Panc1 (cell line): ENCODE measurements at regions not wholly inside any gene's neighbourhood (a gene's known extent, or its start where the extent isn't known, plus 50 kb on each side); places are given as distances from the start of the nearest gene placed in this dataset.

Experiments
- ATAC-seq: fragments of 200-7000 bp; cut with Tn5 transposase; 2 replicates; pipeline ENCODE4 v1.9.1; 2020; ENCODE audit warnings: mild to moderate bottlenecking, moderate library complexity
- BruUV-seq: library from RNA; stranded (reverse); fragments of 400-500 nt; replicated peaks from 2 replicates; lab custom pipeline; 2021; lab: Mats Ljungman, UMichigan
- CTCF ChIA-PET: fragments of 300-600 bp; sonication (Branson Sonifier 250); formaldehyde crosslinking; loops from one replicate; lab custom pipeline; 2022; ENCODE audit warnings: antibody characterized with exemption; lab: Charles Lee
- POLR2A ChIA-PET: fragments of 300-600 bp; sonication (Branson Sonifier 250); formaldehyde crosslinking; loops from one replicate; lab custom pipeline; 2022; ENCODE audit warnings: antibody characterized with exemption; lab: Charles Lee
- DNase-seq: peaks from one replicate; pipeline ENCODE4 v3.0.0-alpha.2; 2010; ENCODE audit warnings: low read depth, low spot score
- H3K27ac ChIP-seq: 2 replicates; pipeline ENCODE4 v1.5.1; 2011; ENCODE audit warnings: mild to moderate bottlenecking, low read length, inconsistent platforms
- H3K27me3 ChIP-seq: fragments of 200-500 bp; sonication (Bioruptor generic); 2 replicates; pipeline ENCODE4 v1.6.0; 2014; ENCODE audit warnings: low read length, inconsistent platforms; ENCODE audit not compliant: control insufficient read depth, insufficient read depth
- H3K36me3 ChIP-seq: fragments of 200-500 bp; sonication (Bioruptor generic); 2 replicates; pipeline ENCODE4 v1.5.1; 2014; ENCODE audit warnings: inconsistent platforms, mild to moderate bottlenecking, low read length, moderate library complexity; ENCODE audit not compliant: control insufficient read depth, insufficient read depth
- H3K4me1 ChIP-seq: 2 replicates; pipeline ENCODE4 v1.5.1; 2011; ENCODE audit warnings: inconsistent platforms, mild to moderate bottlenecking, low read length, moderate library complexity; ENCODE audit not compliant: control insufficient read depth, insufficient read depth
- H3K4me3 ChIP-seq, 2 experiments: 2 replicates each; pipeline ENCODE4 v1.5.1; 2011 to 2012; ENCODE audit warnings: low read depth in 2 of 2, low read length in 2 of 2, mild to moderate bottlenecking in 2 of 2, inconsistent platforms in 1 of 2, moderate library complexity in 1 of 2
- H3K9me3 ChIP-seq: fragments of 200-500 bp; sonication (Bioruptor generic); 2 replicates; pipeline ENCODE4 v1.5.1; 2014; ENCODE audit warnings: low read depth, mild to moderate bottlenecking, inconsistent platforms, low read length, moderate library complexity; ENCODE audit not compliant: control insufficient read depth, insufficient read depth
- CTCF ChIP-seq: fragments of 450-650 bp; IDR thresholded peaks from 2 replicates; pipeline ENCODE4 v1.5.1; 2017; ENCODE audit warnings: mild to moderate bottlenecking
- POLR2AphosphoS5 ChIP-seq: IDR thresholded peaks from 2 replicates; pipeline ENCODE4 v1.6.1; 2012; ENCODE audit warnings: mild to moderate bottlenecking, low read depth, low read length, moderate library complexity
- REST ChIP-seq, 2 experiments: IDR thresholded peaks; 2 replicates each; pipeline ENCODE4 v1.6.1; 2011 to 2012; ENCODE audit warnings: low read depth in 2 of 2, control low read depth in 1 of 2, low read length in 1 of 2, mild to moderate bottlenecking in 1 of 2, moderate library complexity in 1 of 2; ENCODE audit not compliant: insufficient read depth in 1 of 2
- SIN3A ChIP-seq: IDR thresholded peaks from 2 replicates; pipeline ENCODE4 v1.6.1; 2012; ENCODE audit warnings: low read depth, mild to moderate bottlenecking, low read length, moderate library complexity, borderline replicate concordance; ENCODE audit not compliant: insufficient read depth
- TCF7L2 ChIP-seq: IDR thresholded peaks from 2 replicates; pipeline ENCODE4 v1.6.1; 2011; ENCODE audit warnings: mild to moderate bottlenecking, low read depth, low read length, inconsistent platforms
- in situ Hi-C: cut with HindIII; loops from 2 replicates; pipeline ENCODE4 v1.10.0; 2016; ENCODE audit warnings: low sequenced_read_pairs, low pct_unique_long_range_greater_than_20kb
- intact Hi-C: fragments of 100-400 bp; cut with micrococcal nuclease; formaldehyde crosslinking; loops from one replicate; pipeline ENCODE4 v1.10.0; 2022; ENCODE audit not compliant: unreplicated experiment

- Histone ChIP-seq H3K27ac (no peak overlapping the region), H3K4me1 (no peaks in the 10 kb centered on the region), H3K36me3 (no peaks in the 10 kb centered on the region), H3K9me3 (no peaks in the 10 kb centered on the region), H3K4me3 (no peak overlapping the region), H3K27me3 (peaks cover 16% of the 10 kb centered on the region)
- DNase-seq, result no peak
- in situ Hi-C loops, result no loop called here
- POLR2A ChIA-PET, result no interaction called here
- BruUV-seq, result no TSS peak
- TF ChIP-seq POLR2AphosphoS5 (no peak), SIN3A (no peak), CTCF (no peak), REST (IDR thresholded peaks at IDR 0.05; ENCODE audit: insufficient read depth in 1 of 2, low read depth in 2 of 2, low read length in 1 of 2) (no peak), TCF7L2 (no peak)
- intact Hi-C loops, result no loop called here
- CTCF ChIA-PET, result no interaction called here
- ATAC-seq, result no peak
These were observed 167.5 kb upstream of the NECTIN1 start for GRCh38 chr11:119896387-119897045.

GRCh38 chr11:119895981-119896380 is 167.0 kb upstream of the NECTIN1 start:
- no peak overlapping the region for H3K27ac ChIP-seq
- no TSS peak for BruUV-seq
- in situ Hi-C loops (no loop called here), intact Hi-C loops (no loop called here)
- no peaks in the 10 kb centered on the region for H3K4me1 ChIP-seq
- DNase-seq (no peak), ATAC-seq (no peak)
- H3K9me3 ChIP-seq, result no peaks in the 10 kb centered on the region
- no peaks in the 10 kb centered on the region for H3K36me3 ChIP-seq
- POLR2A ChIA-PET, result no interaction called here
- peaks cover 13% of the 10 kb centered on the region; the same call in 1 of the 2 replicates for H3K27me3 ChIP-seq
- CTCF ChIA-PET, result no interaction called here
- no peak for TF ChIP-seq SIN3A
- TF ChIP-seq POLR2AphosphoS5, result no peak
- no peak for TF ChIP-seq TCF7L2
- TF ChIP-seq CTCF, result no peak
- TF ChIP-seq REST (IDR thresholded peaks at IDR 0.05; ENCODE audit: insufficient read depth in 1 of 2, low read depth in 2 of 2, low read length in 1 of 2), result no peak
- no peak overlapping the region for H3K4me3 ChIP-seq
